Endothelial cell of umbilical vein (primary cell): ENCODE measurements at regions not wholly inside any gene's neighbourhood (a gene's known extent, or its start where the extent isn't known, plus 50 kb on each side); places are given as distances from the start of the nearest gene placed in this dataset.

Experiments
- BruUV-seq: library from RNA; stranded (reverse); fragments of 400-500 nt; replicated peaks from 2 replicates; lab custom pipeline; 2021; lab: Mats Ljungman, UMichigan
- CTCF ChIA-PET: fragments of 300-600, 350-600 bp; sonication (Branson Sonifier 250); formaldehyde crosslinking; loops from one replicate; lab custom pipeline; 2021; ENCODE audit warnings: antibody characterized with exemption, inconsistent platforms; lab: Charles Lee
- POLR2A ChIA-PET: fragments of 300-600, 350-600 bp; sonication (Branson Sonifier 250); formaldehyde crosslinking; loops from one replicate; lab custom pipeline; 2021; ENCODE audit warnings: antibody characterized with exemption, inconsistent platforms; lab: Charles Lee
- DNase-seq: peaks from one replicate; pipeline ENCODE4 v3.0.0-alpha.2; 2011; ENCODE audit warnings: low read depth, low spot score
- FAIRE-seq: peaks from 2 replicates; lab custom pipeline; 2011; peaks lifted over from hg19 to GRCh38; lab: Jason Lieb, UNC
- H2AFZ ChIP-seq: 2 replicates; pipeline ENCODE4 v1.6.0; 2012; ENCODE audit warnings: low read depth, low read length, control low read depth, inconsistent platforms
- H3K27ac ChIP-seq: 2 replicates; pipeline ENCODE4 v1.5.1; 2011; ENCODE audit warnings: low read depth, mild to moderate bottlenecking, control low read depth, low read length, moderate library complexity; ENCODE audit not compliant: insufficient read depth
- H3K27me3 ChIP-seq, 2 experiments: 2 replicates each; pipeline versions ENCODE4 v1.6.0 to v1.6.1; 2011; ENCODE audit warnings: low read length in 2 of 2, mixed read lengths in 1 of 2; ENCODE audit not compliant: control insufficient read depth in 2 of 2, insufficient read depth in 2 of 2
- H3K36me3 ChIP-seq, 2 experiments: 2 replicates in 1 of 2; 3 replicates in 1 of 2; pipeline ENCODE4 v1.5.1; 2011; ENCODE audit warnings: low read length in 2 of 2, mild to moderate bottlenecking in 1 of 2, moderate library complexity in 1 of 2; ENCODE audit not compliant: control insufficient read depth in 2 of 2, insufficient read depth in 2 of 2; ENCODE audit errors: extremely low read depth in 1 of 2
- H3K4me1 ChIP-seq: 3 replicates; pipeline ENCODE4 v1.5.1; 2011; ENCODE audit warnings: mild to moderate bottlenecking, low read length; ENCODE audit not compliant: control insufficient read depth, insufficient read depth; ENCODE audit errors: extremely low read depth
- H3K4me2 ChIP-seq: 2 replicates; pipeline ENCODE4 v1.6.1; 2011; ENCODE audit warnings: low read length, control low read depth, mixed read lengths; ENCODE audit not compliant: insufficient read depth
- H3K4me3 ChIP-seq, 3 experiments: fragments of 200-600 bp in 1 of 3; sonication (generic), shearing (Covaris generic) in 1 of 3; replicated peaks in 1 of 3; 2 replicates each; pipeline ENCODE4 v1.5.1; 2011 to 2016; ENCODE audit warnings: control low read depth in 3 of 3, low read length in 3 of 3, mild to moderate bottlenecking in 2 of 3, inconsistent platforms in 1 of 3, low read depth in 1 of 3, moderate library complexity in 1 of 3; ENCODE audit not compliant: insufficient read depth in 1 of 3
- H3K79me2 ChIP-seq: 2 replicates; pipeline ENCODE4 v1.6.0; 2012; ENCODE audit warnings: low read length, inconsistent platforms; ENCODE audit not compliant: control insufficient read depth, insufficient read depth
- H3K9ac ChIP-seq: replicated peaks from 2 replicates; pipeline ENCODE3; 2011; ENCODE audit warnings: low read length, control low read depth; ENCODE audit not compliant: insufficient read depth; ENCODE audit errors: extremely low read depth
- H3K9me1 ChIP-seq: replicated peaks from 3 replicates; pipeline ENCODE4 v1.6.0; 2011; ENCODE audit warnings: mild to moderate bottlenecking, low read length; ENCODE audit not compliant: control insufficient read depth, insufficient read depth; ENCODE audit errors: extremely low read depth
- H3K9me3 ChIP-seq: replicated peaks from 2 replicates; pipeline ENCODE4 v1.5.1; 2012; ENCODE audit warnings: low read length, inconsistent platforms; ENCODE audit not compliant: control insufficient read depth, insufficient read depth
- H4K20me1 ChIP-seq: replicated peaks from 2 replicates; pipeline ENCODE3; 2011; ENCODE audit warnings: mild to moderate bottlenecking, low read length; ENCODE audit not compliant: control insufficient read depth, insufficient read depth; ENCODE audit errors: extremely low read depth
- FOS ChIP-seq: IDR thresholded peaks from 2 replicates; pipeline ENCODE4 v1.6.1; 2011; ENCODE audit warnings: mild to moderate bottlenecking, low read length, moderate library complexity, borderline replicate concordance; ENCODE audit not compliant: insufficient read depth
- GATA2 ChIP-seq: IDR thresholded peaks from 2 replicates; pipeline ENCODE4 v1.7.0; 2011; ENCODE audit warnings: low read depth, mild to moderate bottlenecking, moderate library complexity, mixed read lengths, low read length; ENCODE audit not compliant: insufficient read length, insufficient read depth
- MYC ChIP-seq: IDR thresholded peaks from one replicate; pipeline ENCODE4 v1.6.1; 2011; ENCODE audit warnings: mild to moderate bottlenecking, low read depth, low read length
- POLR2AphosphoS5 ChIP-seq: IDR thresholded peaks from 2 replicates; pipeline ENCODE4 v1.6.1; 2012; ENCODE audit warnings: low read depth, mild to moderate bottlenecking, control low read depth, low read length, moderate library complexity; ENCODE audit not compliant: insufficient read depth
- dilution Hi-C: fragments of 300-500 bp; cut with MboI; formaldehyde crosslinking; loops from one replicate; pipeline ENCODE4 v1.15.0; 2019; ENCODE audit warnings: low sequenced_read_pairs; ENCODE audit not compliant: extremely low pct_ligation_motif_present
- intact Hi-C: fragments of 100-400 bp; cut with micrococcal nuclease; formaldehyde crosslinking; loops from one replicate; pipeline ENCODE4 v1.10.0; 2022
- TF ChIP-seq, protein P1 (sequence below): IDR thresholded peaks from 2 replicates; pipeline ENCODE4 v1.6.1; 2011; ENCODE audit not compliant: insufficient read depth, insufficient read length
- TF ChIP-seq, protein P2 (sequence below), 2 donors: IDR thresholded peaks; 1 replicate in 1 of 2; 2 replicates in 1 of 2; pipeline ENCODE4 v1.5.1; 2011; ENCODE audit warnings: low read length in 2 of 2, mild to moderate bottlenecking in 2 of 2, moderate library complexity in 2 of 2, control low read depth in 1 of 2, inconsistent platforms in 1 of 2, low read depth in 1 of 2; ENCODE audit not compliant: insufficient read depth in 1 of 2; ENCODE audit errors: extremely low read depth in 1 of 2

DNA sequence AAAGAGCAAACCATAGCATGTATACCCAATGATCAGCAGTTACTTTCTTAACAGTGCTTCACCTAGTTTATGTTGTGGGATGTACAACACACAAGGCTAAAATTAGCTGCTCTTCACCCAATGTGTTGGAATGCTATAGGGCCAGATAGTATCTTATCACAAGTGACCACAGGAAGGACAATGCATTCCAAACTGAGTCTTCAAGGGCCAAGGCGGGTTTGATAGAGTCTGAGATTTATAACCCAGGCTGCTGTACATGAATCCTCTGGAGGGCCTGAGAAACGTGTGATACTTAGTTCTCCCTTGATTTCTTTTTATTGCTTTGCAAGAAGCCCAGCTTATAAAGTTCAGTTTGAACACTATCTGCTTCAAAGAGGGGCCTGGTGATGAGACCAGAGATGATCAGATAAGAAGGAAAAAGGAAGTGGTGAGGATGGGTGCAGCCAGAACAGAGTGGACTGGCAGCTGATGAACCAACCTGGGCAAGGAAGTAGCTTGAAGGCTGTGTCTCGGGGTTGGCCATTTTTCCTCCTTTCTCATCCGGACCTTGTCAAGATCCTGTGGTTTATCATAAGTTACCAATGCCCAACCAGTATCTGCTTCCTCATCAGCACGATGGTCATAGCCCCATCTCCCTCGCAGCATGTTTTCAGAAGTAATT is 62.2 kb upstream of the BMP2 start:
- Histone ChIP-seq H3K79me2 (no peaks in the 10 kb centered on the region), H3K27me3 (no peaks in the 10 kb centered on the region), H3K9me3 (no peaks in the 10 kb centered on the region), H4K20me1 (no peaks in the 10 kb centered on the region), H3K36me3 (no peaks in the 10 kb centered on the region), H3K4me2 (no peak overlapping the region), H3K9me1 (no peaks in the 10 kb centered on the region), H3K4me3 (no peak overlapping the region), H3K9ac (no peak overlapping the region), H3K27ac (peak overlapping the region; percentile 78), H2AFZ (no peak overlapping the region), H3K4me1 (peaks cover 81% of the 10 kb centered on the region)
- intact Hi-C loops (loop anchor here (5.0 kb wide), 1 partner anchor 1222 kb away; no protein-coding TSS in a partner anchor), dilution Hi-C loops (no loop called here)
- BruUV-seq, result no TSS peak
- CTCF ChIA-PET, result interaction anchor here (1.1 kb wide), 1 partner anchor 62 kb away, joined by 3 read pairs; the partner anchor contains the start of gene BMP2
- DNase-seq (no peak), FAIRE-seq (no peak)
- no peak for TF ChIP-seq FOS
- TF ChIP-seq, protein P1, sequence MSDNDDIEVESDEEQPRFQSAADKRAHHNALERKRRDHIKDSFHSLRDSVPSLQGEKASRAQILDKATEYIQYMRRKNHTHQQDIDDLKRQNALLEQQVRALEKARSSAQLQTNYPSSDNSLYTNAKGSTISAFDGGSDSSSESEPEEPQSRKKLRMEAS, result no peak
- TF ChIP-seq MYC, result no peak
- no peak for TF ChIP-seq POLR2AphosphoS5
- TF ChIP-seq, protein P2, sequence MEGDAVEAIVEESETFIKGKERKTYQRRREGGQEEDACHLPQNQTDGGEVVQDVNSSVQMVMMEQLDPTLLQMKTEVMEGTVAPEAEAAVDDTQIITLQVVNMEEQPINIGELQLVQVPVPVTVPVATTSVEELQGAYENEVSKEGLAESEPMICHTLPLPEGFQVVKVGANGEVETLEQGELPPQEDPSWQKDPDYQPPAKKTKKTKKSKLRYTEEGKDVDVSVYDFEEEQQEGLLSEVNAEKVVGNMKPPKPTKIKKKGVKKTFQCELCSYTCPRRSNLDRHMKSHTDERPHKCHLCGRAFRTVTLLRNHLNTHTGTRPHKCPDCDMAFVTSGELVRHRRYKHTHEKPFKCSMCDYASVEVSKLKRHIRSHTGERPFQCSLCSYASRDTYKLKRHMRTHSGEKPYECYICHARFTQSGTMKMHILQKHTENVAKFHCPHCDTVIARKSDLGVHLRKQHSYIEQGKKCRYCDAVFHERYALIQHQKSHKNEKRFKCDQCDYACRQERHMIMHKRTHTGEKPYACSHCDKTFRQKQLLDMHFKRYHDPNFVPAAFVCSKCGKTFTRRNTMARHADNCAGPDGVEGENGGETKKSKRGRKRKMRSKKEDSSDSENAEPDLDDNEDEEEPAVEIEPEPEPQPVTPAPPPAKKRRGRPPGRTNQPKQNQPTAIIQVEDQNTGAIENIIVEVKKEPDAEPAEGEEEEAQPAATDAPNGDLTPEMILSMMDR (IDR thresholded peaks at IDR 0.05; ENCODE audit: extremely low read depth in 1 of 2, insufficient read depth in 1 of 2, low read depth in 1 of 2, low read length in 2 of 2), result no peak
- peak; percentile 61 for TF ChIP-seq GATA2
- POLR2A ChIA-PET, result no interaction called here
